Mammary epithelial cell (primary cell): ENCODE measurements at regions not wholly inside any gene's neighbourhood (a gene's known extent, or its start where the extent isn't known, plus 50 kb on each side); places are given as distances from the start of the nearest gene placed in this dataset.

ENCODE experiments used
- EZH2 ChIP-seq: IDR thresholded peaks from 2 replicates; pipeline ENCODE4 v1.6.1; 2012; ENCODE audit warnings: low read length, inconsistent platforms, borderline replicate concordance
- TF ChIP-seq, protein P1 (sequence below), 2 donors: IDR thresholded peaks in 1 of 2; conservative IDR thresholded peaks in 1 of 2; 2 replicates each; pipeline ENCODE4 v1.5.1; 2011 to 2012; ENCODE audit warnings: inconsistent platforms in 2 of 2, low read length in 2 of 2, mild to moderate bottlenecking in 2 of 2, control low read depth in 1 of 2, low read depth in 1 of 2; ENCODE audit not compliant: insufficient read depth in 1 of 2; ENCODE audit errors: extremely low read depth in 1 of 2

DNA sequence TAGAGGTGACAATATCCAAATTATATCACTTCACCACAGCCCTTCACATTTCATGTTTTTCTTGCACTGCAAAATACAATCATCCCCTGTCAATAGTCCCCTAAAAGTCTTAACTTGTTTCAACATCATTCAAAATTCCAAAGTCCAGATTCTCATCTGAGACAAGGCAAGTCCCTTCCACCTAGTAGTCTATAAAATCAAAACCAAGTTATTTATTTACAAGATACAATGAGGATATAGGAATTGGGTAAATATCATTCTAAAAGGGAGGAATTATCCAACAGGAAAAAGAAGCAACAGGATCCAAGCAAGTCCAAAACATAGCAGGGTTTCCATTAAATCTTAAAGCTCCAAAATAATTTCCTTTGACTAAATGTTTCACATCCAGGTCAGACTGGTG is 1076.1 kb upstream of the TMEFF2 start:
- TF ChIP-seq, protein P1, sequence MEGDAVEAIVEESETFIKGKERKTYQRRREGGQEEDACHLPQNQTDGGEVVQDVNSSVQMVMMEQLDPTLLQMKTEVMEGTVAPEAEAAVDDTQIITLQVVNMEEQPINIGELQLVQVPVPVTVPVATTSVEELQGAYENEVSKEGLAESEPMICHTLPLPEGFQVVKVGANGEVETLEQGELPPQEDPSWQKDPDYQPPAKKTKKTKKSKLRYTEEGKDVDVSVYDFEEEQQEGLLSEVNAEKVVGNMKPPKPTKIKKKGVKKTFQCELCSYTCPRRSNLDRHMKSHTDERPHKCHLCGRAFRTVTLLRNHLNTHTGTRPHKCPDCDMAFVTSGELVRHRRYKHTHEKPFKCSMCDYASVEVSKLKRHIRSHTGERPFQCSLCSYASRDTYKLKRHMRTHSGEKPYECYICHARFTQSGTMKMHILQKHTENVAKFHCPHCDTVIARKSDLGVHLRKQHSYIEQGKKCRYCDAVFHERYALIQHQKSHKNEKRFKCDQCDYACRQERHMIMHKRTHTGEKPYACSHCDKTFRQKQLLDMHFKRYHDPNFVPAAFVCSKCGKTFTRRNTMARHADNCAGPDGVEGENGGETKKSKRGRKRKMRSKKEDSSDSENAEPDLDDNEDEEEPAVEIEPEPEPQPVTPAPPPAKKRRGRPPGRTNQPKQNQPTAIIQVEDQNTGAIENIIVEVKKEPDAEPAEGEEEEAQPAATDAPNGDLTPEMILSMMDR (conservative IDR thresholded peaks at IDR 0.05 in 1 of 2, IDR thresholded peaks at IDR 0.05 in 1 of 2; ENCODE audit: extremely low read depth in 1 of 2, insufficient read depth in 1 of 2, low read depth in 1 of 2, low read length in 2 of 2), result no peak
- TF ChIP-seq EZH2, result no peak
